GM18907 (cell line): ENCODE measurements at regions not wholly inside any gene's neighbourhood (a gene's known extent, or its start where the extent isn't known, plus 50 kb on each side); places are given as distances from the start of the nearest gene placed in this dataset.

ENCODE experiments used
- ATAC-seq: cut with Tn5 transposase; IDR thresholded peaks from one replicate; pipeline ENCODE4 v1.9.1; 2021; ENCODE audit warnings: mild to moderate bottlenecking, moderate library complexity; ENCODE audit not compliant: unreplicated experiment

GRCh38 chr1:175894581-175894980 lies 151.2 kb upstream of the TNR start:
- no peak for ATAC-seq

GRCh38 chr1:175893192-175893591 lies 149.8 kb upstream of the TNR start:
- ATAC-seq: no peak

- ATAC-seq: no peak
These were observed 149.3 kb upstream of the TNR start for GRCh38 chr1:175892686-175893085.

GRCh38 chr1:175891783-175892309 lies 148.5 kb upstream of the TNR start:
- no peak for ATAC-seq

DNA sequence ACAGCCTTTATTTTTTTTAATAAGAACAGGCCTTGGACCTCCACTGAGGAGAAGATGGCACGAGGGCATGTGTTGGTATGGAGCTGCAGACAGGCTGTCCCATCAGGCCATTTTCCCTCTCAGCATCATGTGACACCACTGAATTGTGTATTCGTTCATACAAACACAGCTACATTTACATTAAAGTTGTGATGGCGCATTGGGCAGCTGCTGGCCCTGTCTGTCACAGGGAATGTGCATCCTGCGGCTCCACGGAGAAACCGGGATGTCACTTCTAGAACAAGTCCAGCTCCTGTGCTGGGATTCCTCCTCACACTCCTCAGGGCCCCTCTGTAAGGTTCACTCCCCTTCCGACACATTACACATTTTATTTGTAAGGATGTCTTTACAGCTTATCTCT lies 147.6 kb upstream of the TNR start:
- no peak for ATAC-seq

- ATAC-seq: no peak
These were observed 146.5 kb upstream of the TNR start for GRCh38 chr1:175889848-175890247.

DNA sequence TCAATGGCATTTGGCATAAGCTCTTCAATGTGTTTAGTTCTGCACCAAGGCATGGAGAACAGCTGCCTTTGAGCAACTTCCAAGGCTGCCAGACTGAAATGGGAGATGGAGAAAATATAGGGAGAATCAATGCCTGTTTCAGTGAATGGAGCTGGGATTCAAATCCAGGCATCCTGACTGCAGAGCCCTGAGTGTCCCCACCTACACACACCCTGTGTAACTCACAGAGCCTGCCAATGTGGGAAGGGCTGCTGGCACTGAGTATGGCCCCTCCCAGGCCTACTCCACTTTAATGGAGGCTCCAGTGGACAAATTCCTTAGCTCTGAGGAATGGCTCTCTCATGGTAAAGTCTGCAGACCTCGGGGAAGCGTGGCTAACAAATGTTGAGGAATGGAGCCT lies 145.6 kb upstream of the TNR start:
- ATAC-seq: no peak

DNA sequence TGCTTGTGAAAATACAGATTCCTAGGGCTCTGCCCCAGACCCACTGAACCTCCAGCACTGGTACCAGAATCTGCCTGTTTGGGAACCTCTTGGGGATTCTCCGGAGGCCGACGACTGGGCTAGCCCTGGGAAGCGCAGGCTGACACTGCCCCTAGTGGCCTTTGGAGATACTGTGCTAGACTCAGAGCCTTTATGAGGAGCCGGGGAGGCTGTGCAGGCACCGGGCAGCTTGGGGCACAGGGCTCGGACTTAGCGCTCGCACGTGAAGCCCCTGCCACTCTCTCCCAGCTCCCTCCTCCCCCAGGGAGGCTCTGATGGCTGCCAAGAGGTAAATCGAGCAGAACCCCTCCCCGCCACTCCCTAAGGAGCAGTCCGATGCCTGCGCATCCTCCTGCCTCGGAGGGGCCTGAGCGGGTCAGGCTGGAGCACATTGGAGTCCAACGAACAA lies 144.6 kb upstream of the TNR start:
- ATAC-seq: peak; percentile 85

DNA sequence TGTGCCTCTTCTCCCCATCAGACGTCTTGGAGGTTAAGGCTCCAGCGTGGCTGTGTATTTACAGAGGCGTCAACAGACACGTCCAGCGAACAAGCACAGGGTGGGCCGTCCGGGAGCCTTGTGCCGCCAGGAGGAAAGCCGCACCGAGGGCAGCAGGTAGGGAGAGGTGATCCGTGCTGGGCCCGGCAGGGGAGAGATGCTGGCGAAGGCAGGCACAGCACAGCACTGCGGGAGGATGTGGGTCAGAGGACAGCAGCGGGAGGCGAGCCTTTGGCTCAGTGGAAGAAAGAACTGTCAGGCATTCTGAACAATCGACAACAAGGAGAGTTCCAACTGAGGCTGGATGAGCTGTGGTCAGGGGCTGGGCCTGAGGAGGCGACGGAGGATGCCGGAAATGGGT lies 144.1 kb upstream of the TNR start:
- peak; percentile 21 for ATAC-seq

DNA sequence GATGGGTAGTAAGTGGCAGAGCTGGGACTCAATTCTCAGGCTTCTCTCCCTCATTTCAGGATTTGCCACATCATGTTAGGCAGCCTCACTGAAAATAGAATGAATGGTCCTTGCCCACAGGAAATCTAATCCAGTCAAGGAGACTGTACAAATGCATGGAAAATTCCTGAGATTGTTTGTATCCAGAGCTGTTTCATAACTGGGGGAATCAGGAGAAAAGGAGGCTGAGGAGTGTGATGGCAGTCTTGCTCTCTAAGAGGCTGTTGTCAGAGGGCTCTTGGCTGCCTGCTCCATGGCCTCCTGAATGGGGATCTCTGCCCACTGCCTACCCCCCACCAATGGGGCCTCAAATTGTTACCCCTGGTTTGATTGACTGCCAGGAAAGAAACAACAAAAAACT lies 141.9 kb upstream of the TNR start:
- no peak for ATAC-seq

- no peak for ATAC-seq
These were observed 141.0 kb upstream of the TNR start for GRCh38 chr1:175884369-175884768.

- no peak for ATAC-seq
These were observed 138.8 kb upstream of the TNR start for GRCh38 chr1:175882192-175882591.

DNA sequence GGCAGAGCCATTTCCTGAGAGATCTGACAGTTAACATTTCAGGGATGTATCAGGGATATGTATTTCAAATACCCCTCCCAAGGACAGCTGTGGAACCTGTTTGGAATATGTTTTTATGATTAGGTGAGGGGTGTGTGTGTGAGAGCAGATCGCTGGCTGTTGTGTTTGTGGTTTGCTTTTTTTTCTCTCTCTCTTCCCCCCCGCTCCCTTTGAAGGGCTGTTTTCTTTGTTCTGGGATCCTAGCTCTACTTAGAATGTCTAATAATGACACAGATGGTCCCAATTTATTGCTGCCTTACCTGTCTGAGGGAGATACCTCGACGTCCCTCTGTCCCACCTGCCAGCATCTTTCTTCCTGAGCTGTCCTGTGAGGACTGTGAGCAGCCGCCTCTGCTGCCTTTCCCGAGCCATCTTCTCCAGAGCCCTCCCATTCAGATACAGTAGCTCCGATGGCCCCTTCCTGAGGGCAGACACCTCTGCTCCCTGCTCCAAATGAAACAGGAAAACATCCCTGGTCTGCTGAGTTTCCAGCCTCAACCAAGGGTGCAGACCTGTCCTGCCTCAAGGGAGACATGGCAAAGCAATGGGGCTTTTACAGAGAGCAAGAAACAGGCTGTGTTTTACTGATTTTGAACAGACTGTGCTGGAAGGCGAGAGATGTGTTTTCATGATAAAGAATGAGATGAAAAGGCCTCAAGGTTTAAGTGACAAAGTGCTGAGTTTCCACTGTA lies 138.0 kb upstream of the TNR start:
- ATAC-seq: no peak

- no peak for ATAC-seq
These were observed 135.4 kb upstream of the TNR start for GRCh38 chr1:175878775-175879174.

GRCh38 chr1:175877939-175878737 lies 134.7 kb upstream of the TNR start:
- no peak for ATAC-seq

- ATAC-seq: no peak
These were observed 132.2 kb upstream of the TNR start for GRCh38 chr1:175875556-175875955.

GRCh38 chr1:175874081-175874480 lies 130.7 kb upstream of the TNR start:
- no peak for ATAC-seq

- peak; percentile 78 for ATAC-seq
These were observed 130.0 kb upstream of the TNR start for GRCh38 chr1:175873290-175873935.

- ATAC-seq: no peak
These were observed 129.2 kb upstream of the TNR start for GRCh38 chr1:175872588-175872987.

DNA sequence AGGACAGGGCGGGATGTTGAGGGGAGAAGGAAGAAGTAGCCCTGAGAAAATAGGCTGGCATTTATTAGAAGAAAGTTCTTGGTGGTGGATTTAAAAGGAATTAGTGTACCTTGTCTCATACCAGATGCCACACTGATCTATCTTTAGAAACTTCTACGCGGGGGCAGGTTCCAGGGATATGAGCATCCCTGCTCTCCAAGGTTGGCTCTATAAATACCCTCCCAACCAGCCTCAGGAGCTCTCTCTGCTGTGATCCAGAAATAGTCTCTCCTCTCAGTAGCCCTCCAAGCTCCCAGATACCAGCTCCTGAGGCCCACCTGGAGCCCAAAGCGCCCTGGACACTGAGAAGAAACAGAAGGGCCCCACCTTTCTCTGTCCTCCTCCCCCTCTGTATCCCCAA lies 128.3 kb upstream of the TNR start:
- no peak for ATAC-seq

- no peak for ATAC-seq
These were observed 126.8 kb upstream of the TNR start for GRCh38 chr1:175870217-175870616.

- no peak for ATAC-seq
These were observed 123.4 kb upstream of the TNR start for GRCh38 chr1:175866776-175867175.
